ENCODE measurements at regions not wholly inside any gene's neighbourhood (a gene's known extent, or its start where the extent isn't known, plus 50 kb on each side); places are given as distances from the start of the nearest gene placed in this dataset.

GRCh38 chr5:5930561-5930960, 447.8 kb downstream of the MED10 start:
- no peak for ATAC-seq

- no peak for ATAC-seq
Measured at GRCh38 chr5:5929291-5930020, 448.9 kb downstream of the MED10 start.

DNA sequence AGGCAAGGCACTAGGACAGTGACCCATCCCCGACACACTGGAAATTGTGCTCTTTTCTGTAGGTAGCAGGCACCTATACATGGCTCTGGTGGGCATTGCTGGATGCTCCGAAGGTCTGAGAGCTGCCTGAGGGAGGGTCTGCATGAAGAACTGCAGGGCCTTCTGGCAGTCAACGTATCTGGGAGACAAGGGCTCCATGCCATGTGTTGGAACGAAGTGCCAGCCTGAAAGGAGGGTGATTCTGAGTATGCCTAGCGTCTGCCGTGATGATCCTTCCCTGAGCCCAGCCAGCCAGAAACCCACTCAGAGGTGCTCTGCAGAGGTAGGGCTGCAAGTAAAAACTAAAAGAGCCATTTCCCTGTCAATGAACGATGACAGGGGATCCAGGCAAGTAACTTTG, 453.2 kb downstream of the MED10 start:
- no peak for ATAC-seq

GRCh38 chr5:5919411-5919810, 458.9 kb downstream of the MED10 start:
- ATAC-seq: no peak

DNA sequence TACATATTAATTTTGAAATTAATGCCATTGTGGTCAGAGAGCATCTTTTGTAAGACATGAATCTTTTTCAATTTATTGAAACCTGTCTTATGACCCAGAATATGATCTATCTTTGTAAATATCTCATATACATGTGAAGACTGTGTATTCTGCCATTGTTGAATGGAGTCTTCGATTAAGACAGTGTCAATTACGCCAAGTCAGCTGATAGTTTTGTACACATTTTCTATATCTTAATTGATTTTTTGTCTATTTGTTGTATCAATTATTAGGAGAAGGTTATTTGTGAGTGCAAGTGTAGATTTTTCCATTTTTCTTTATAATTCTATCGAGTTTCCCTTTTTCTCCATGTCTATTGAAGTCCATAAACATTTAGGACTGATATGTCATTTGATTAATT, 471.6 kb downstream of the MED10 start:
- ATAC-seq: no peak

DNA sequence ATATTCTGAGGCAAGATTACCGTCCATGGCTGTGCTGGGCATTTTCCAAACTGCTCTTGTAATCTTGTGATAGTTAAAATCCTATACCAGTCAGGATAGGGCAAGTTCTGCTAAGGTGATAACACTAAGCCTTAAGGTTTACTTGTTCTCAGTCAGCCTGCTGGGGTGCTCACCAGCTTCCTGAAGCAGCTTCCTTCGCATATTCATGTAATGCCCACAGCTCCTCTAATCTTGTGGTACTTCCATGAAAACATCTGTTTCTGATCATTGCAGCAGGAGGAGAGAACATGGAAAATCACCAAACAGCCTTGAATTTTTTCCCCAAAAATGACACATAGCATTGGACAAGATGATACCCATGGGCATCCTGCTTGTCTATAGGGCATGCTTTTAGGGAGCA, 473.2 kb downstream of the MED10 start:
- ATAC-seq: no peak

GRCh38 chr5:5904113-5904512, 474.2 kb downstream of the MED10 start:
- no peak for ATAC-seq

GRCh38 chr5:5902678-5903646, 475.4 kb downstream of the MED10 start:
- ATAC-seq: no peak

DNA sequence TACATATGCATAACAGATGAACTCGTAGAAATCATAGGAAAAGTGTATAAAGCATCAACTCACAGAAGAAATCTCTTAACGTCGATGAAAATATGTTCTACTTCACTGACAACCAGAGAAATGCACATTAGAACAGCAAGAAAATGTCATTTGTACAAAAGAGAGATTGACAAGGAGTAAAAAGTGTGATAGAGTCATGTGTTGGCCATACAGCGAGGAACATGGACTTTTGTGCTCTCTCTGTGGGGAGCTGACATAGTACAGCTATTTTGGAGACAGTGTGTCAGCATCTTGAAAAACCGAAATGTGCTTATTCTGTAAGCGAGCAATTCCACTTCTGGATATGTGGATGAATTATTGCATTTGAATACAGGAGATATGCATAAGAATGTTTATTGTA, 477.9 kb downstream of the ICE1 start:
- ATAC-seq: no peak

DNA sequence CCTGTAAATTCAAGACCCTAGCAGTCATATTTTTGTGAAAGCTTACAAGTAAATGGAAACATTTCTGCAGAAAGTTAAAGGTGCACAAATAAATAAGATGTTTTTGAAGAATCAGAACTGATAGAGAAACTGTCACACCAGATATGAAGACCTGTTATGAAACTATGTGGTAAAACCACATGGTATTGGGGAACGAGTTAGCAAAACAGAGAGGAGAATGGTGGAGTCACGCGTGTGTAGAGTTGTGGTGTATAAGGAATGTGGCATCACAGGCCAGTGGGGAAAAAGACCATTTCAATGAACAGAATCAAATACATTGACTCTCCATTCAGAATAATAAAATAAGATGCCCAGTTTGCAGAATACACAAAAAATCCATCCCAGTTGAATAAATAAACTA, 477.2 kb downstream of the ICE1 start:
- ATAC-seq: no peak

- ATAC-seq: no peak
Measured at GRCh38 chr5:5888284-5888683, 465.8 kb downstream of the ICE1 start.

DNA sequence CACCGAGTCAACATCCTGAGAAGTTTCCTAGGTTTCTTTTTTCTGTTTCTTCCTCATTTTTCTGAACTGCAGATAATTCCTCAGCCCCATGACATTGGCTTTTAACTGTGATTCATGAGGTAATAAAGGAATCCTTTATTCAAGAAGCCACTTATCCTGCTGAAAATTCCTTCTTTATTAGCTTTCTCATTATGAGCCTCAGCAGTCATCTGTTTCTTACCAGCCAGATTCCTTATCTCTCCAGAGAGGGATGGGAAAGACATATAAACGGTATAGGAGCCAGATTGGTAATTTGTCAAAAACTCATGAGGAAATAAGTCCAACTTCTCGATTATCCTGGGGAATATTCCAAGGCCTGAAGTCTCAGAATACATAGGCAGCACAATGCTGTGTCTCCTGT, 465.4 kb downstream of the ICE1 start:
- ATAC-seq: no peak

- ATAC-seq: peak; percentile 45 to 68
Measured at GRCh38 chr5:5886812-5887486, 464.5 kb downstream of the ICE1 start.

DNA sequence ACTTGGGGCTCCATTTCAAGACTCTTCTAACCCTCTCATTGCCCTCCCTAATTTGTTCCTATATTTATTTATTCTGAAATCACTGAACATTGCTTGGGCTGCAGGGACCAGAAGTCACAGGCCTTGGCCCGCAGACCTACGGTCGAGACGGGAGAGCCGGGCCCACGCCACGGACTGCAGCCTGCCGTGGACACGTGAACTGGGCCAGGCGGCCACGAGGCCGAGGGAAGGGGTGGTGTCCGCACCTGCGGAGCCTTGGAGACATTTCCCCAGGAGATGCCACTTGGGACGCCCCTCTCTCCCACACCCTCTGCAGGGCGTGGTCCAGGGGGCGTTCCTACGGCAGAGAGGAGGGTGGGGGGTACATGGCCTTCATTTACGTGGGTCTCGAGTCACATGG, 463.9 kb downstream of the ICE1 start:
- no peak for ATAC-seq

GRCh38 chr5:5885782-5886181, 463.3 kb downstream of the ICE1 start:
- no peak for ATAC-seq

DNA sequence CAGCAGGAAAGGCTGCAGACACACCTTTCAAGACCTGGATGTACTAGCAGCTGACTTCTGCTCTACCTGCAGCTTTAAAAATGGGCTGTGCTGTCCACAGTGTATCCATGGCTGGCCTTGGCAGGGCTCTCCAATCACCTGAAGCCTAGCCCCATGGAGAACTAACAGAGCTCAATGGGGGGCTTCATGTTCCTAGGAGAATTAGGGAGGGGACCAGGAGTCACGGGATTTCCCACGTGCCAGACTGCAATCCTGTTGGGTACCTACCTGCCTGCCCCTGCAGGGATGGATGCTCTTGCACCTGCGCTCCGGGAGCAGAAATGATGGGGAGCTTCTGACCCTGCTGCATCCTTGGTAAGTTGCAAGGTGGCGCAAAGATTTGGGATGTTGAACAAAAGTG, 462.1 kb downstream of the ICE1 start:
- ATAC-seq: no peak

GRCh38 chr5:5883562-5883961, 461.1 kb downstream of the ICE1 start:
- no peak for ATAC-seq

DNA sequence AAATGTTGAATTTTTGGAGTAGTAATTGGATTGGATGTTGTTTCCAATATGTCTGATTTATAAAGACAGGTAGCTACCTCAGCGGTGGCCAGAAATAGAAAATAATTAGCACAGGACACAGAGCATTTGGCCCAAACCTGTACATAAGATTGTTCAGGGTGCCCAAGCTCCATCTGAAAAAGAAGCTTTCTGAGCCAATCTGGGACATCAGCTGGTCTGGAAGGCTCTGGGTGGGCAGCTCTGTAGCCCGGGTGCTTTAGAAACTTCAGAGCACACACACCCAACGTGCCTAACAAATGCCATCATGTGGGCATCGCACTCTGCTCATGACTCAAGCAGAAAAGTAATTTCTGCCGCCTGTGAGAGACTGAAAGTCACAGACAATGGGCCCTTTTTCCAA, 460.7 kb downstream of the ICE1 start:
- ATAC-seq: no peak

DNA sequence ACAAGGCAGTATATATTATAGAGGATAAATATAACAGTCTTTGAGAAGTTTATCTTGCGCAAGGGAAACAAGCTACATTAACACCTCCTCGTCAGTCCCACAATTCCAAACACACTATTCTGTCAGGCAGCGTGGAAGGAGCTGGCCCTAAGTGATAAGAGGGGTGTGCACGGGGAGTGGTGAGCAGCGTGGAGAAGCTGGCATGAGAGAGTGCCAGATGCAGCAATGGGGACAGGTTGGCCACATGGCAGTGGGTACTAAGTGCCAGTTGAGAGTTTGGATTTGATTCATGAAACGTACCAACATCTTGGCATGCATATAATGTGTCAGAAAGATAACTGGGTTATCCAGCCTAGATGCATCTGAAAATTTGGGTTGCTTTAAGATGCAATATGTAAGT, 460.2 kb downstream of the ICE1 start:
- ATAC-seq: no peak

DNA sequence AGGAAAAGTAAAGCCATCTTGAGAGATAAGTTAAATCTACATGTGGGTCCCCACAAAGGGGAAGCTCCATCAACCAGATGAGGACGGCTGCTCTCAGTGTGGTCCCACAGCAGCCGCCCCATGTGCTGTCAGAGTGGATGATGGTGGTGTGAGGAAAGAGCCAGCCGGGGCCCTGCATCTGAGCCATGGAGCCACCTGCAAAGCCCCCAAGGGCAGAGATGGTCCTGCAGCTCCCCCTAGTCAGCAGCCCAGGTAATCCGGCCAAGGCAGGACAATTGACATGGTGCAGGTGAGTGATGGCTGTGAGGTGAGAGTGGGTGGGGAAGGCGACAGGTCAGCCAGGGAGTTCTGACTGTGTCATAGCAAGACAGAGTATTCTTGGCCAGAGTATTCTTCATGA, 458.8 kb downstream of the ICE1 start:
- ATAC-seq: no peak

DNA sequence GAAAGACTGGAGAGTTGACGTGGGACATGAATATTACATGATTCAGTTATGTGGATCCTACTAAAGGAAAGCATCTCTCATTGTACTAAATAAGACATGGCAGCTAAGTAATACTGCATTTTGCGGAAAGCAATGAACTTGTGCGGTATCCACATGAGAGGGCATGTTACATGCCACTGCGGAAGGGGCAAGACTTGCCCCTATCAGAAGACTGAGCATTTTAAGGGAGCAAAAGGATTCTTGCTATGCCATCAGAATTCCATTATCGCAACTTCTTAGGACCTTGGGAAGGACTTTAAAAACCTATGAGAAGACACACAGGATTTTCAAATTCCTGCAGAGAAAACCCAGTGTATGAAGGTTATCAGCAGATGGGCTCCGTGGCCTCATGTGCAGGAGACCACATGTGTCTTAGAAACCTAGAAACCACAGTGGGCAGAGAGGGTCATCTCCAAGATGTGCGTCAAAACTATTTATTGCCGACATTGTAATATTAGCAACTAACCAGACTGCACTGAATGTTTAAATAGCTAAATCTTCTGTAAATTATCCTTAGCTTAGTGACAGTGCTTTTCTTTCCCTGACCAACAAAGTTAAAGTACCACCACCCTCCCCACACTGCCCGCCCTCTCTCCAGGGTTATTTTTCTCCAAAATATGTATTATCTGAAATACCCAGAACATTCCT, 457.7 kb downstream of the ICE1 start:
- ATAC-seq: no peak

- no peak for ATAC-seq
Measured at GRCh38 chr5:5857396-5857795, 434.9 kb downstream of the ICE1 start.

DNA sequence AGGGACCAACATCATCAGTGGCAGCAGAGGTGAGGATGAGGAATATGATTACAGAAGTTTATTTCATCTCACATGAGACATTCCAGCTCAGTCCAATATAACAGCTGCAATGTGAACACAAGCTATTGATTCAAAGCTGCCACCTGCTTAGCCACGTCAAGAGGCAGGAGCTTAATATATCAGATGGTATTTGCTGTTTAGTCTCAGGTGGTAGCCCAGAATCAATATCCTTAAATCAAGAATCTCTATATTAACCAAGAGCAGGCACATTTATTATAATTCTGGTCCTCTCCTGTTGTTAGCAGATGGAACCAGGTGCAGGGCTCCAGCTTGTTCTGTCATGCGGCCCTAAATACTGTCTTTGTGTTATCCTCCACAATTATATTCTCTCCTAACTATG, 431.6 kb downstream of the ICE1 start:
- no peak for ATAC-seq
